ENCODE measurements at regions not wholly inside any gene's neighbourhood (a gene's known extent, or its start where the extent isn't known, plus 50 kb on each side); places are given as distances from the start of the nearest gene placed in this dataset.

- peaks cover 0 to 4% of the 10 kb centered on the region in 2 donors for H3K9me3 ChIP-seq (ENCODE audit: control insufficient read depth in 2 of 2, low read length in 2 of 2)
- no peaks in the 10 kb centered on the region for H3K27me3 ChIP-seq (ENCODE audit: control insufficient read depth in 1 of 2, insufficient read depth in 2 of 2, low read length in 2 of 2)
- H3K4me1 ChIP-seq (ENCODE audit: control insufficient read depth, insufficient read depth, low read length), result peaks cover 7% of the 10 kb centered on the region
- no peak overlapping the region for H3K27ac ChIP-seq (ENCODE audit: low read length)
- no peaks in the 10 kb centered on the region for H3K36me3 ChIP-seq (ENCODE audit: control insufficient read depth in 2 of 2, insufficient read depth in 2 of 2, low read length in 2 of 2)
- H3K4me3 ChIP-seq (ENCODE audit: low read length in 2 of 2), result no peak overlapping the region
- no peak overlapping the region for H3K9ac ChIP-seq (ENCODE audit: low read length in 2 of 2)
Observed at GRCh38 chr3:177764377-177764912, 567.2 kb upstream of the TBL1XR1 start.

GRCh38 chr3:177764933-177765332 is 567.7 kb upstream of the TBL1XR1 start:
- Histone ChIP-seq H3K9me3 (ENCODE audit: control insufficient read depth in 2 of 2, low read length in 2 of 2) (peaks cover 0 to 4% of the 10 kb centered on the region in 2 donors), H3K36me3 (ENCODE audit: control insufficient read depth in 2 of 2, insufficient read depth in 2 of 2, low read length in 2 of 2) (no peaks in the 10 kb centered on the region), H3K27ac (ENCODE audit: low read length) (no peak overlapping the region), H3K27me3 (ENCODE audit: control insufficient read depth in 1 of 2, insufficient read depth in 2 of 2, low read length in 2 of 2) (no peaks in the 10 kb centered on the region), H3K4me1 (ENCODE audit: control insufficient read depth, insufficient read depth, low read length) (peaks cover 7% of the 10 kb centered on the region), H3K9ac (ENCODE audit: low read length in 2 of 2) (no peak overlapping the region), H3K4me3 (ENCODE audit: low read length in 2 of 2) (no peak overlapping the region)

GRCh38 chr3:177770383-177771230 is 573.3 kb upstream of the TBL1XR1 start:
- H3K9ac ChIP-seq (ENCODE audit: low read length in 2 of 2), result no peak overlapping the region
- no peaks in the 10 kb centered on the region for H3K36me3 ChIP-seq (ENCODE audit: control insufficient read depth in 2 of 2, insufficient read depth in 2 of 2, low read length in 2 of 2)
- H3K27me3 ChIP-seq (ENCODE audit: control insufficient read depth in 1 of 2, insufficient read depth in 2 of 2, low read length in 2 of 2), result no peaks in the 10 kb centered on the region
- peak overlapping the region; percentile 25 for H3K27ac ChIP-seq (ENCODE audit: low read length)
- H3K4me3 ChIP-seq (ENCODE audit: low read length in 2 of 2), result no peak overlapping the region
- H3K4me1 ChIP-seq (ENCODE audit: control insufficient read depth, insufficient read depth, low read length), result peaks cover 17% of the 10 kb centered on the region
- peaks cover 0 to 4% of the 10 kb centered on the region in 2 donors for H3K9me3 ChIP-seq (ENCODE audit: control insufficient read depth in 2 of 2, low read length in 2 of 2)

- no peaks in the 10 kb centered on the region for H3K36me3 ChIP-seq (ENCODE audit: control insufficient read depth in 2 of 2, insufficient read depth in 2 of 2, low read length in 2 of 2)
- no peaks in the 10 kb centered on the region for H3K27me3 ChIP-seq (ENCODE audit: control insufficient read depth in 1 of 2, insufficient read depth in 2 of 2, low read length in 2 of 2)
- no peak overlapping the region for H3K9ac ChIP-seq (ENCODE audit: low read length in 2 of 2)
- peaks cover 19% of the 10 kb centered on the region for H3K4me1 ChIP-seq (ENCODE audit: control insufficient read depth, insufficient read depth, low read length)
- peaks cover 0 to 4% of the 10 kb centered on the region in 2 donors for H3K9me3 ChIP-seq (ENCODE audit: control insufficient read depth in 2 of 2, low read length in 2 of 2)
- no peak overlapping the region for H3K4me3 ChIP-seq (ENCODE audit: low read length in 2 of 2)
- H3K27ac ChIP-seq (ENCODE audit: low read length), result peak overlapping the region; percentile 25
Observed at GRCh38 chr3:177771780-177772179, 574.5 kb upstream of the TBL1XR1 start.

GRCh38 chr3:177772908-177773557 is 575.8 kb upstream of the TBL1XR1 start:
- H3K27ac ChIP-seq (ENCODE audit: low read length), result no peak overlapping the region
- H3K4me3 ChIP-seq (ENCODE audit: low read length in 2 of 2), result no peak overlapping the region
- no peak overlapping the region for H3K9ac ChIP-seq (ENCODE audit: low read length in 2 of 2)
- H3K27me3 ChIP-seq (ENCODE audit: control insufficient read depth in 1 of 2, insufficient read depth in 2 of 2, low read length in 2 of 2), result no peaks in the 10 kb centered on the region
- H3K36me3 ChIP-seq (ENCODE audit: control insufficient read depth in 2 of 2, insufficient read depth in 2 of 2, low read length in 2 of 2), result no peaks in the 10 kb centered on the region
- peaks cover 0 to 4% of the 10 kb centered on the region in 2 donors for H3K9me3 ChIP-seq (ENCODE audit: control insufficient read depth in 2 of 2, low read length in 2 of 2)
- H3K4me1 ChIP-seq (ENCODE audit: control insufficient read depth, insufficient read depth, low read length), result peaks cover 19% of the 10 kb centered on the region

GRCh38 chr3:177773717-177774116 is 576.4 kb upstream of the TBL1XR1 start:
- no peaks in the 10 kb centered on the region for H3K27me3 ChIP-seq (ENCODE audit: control insufficient read depth in 1 of 2, insufficient read depth in 2 of 2, low read length in 2 of 2)
- no peak overlapping the region for H3K27ac ChIP-seq (ENCODE audit: low read length)
- no peak overlapping the region for H3K9ac ChIP-seq (ENCODE audit: low read length in 2 of 2)
- H3K36me3 ChIP-seq (ENCODE audit: control insufficient read depth in 2 of 2, insufficient read depth in 2 of 2, low read length in 2 of 2), result no peaks in the 10 kb centered on the region
- no peak overlapping the region for H3K4me3 ChIP-seq (ENCODE audit: low read length in 2 of 2)
- H3K4me1 ChIP-seq (ENCODE audit: control insufficient read depth, insufficient read depth, low read length), result peaks cover 19% of the 10 kb centered on the region
- no peaks in the 10 kb centered on the region for H3K9me3 ChIP-seq (ENCODE audit: control insufficient read depth in 2 of 2, low read length in 2 of 2)

- H3K4me3 ChIP-seq (ENCODE audit: low read length in 2 of 2), result no peak overlapping the region
- H3K36me3 ChIP-seq (ENCODE audit: control insufficient read depth in 2 of 2, insufficient read depth in 2 of 2, low read length in 2 of 2), result no peaks in the 10 kb centered on the region
- H3K4me1 ChIP-seq (ENCODE audit: control insufficient read depth, insufficient read depth, low read length), result peaks cover 6% of the 10 kb centered on the region
- no peak overlapping the region for H3K9ac ChIP-seq (ENCODE audit: low read length in 2 of 2)
- no peaks in the 10 kb centered on the region for H3K27me3 ChIP-seq (ENCODE audit: control insufficient read depth in 1 of 2, insufficient read depth in 2 of 2, low read length in 2 of 2)
- no peaks in the 10 kb centered on the region for H3K9me3 ChIP-seq (ENCODE audit: control insufficient read depth in 2 of 2, low read length in 2 of 2)
- H3K27ac ChIP-seq (ENCODE audit: low read length), result no peak overlapping the region
Observed at GRCh38 chr3:177776661-177777101, 579.4 kb upstream of the TBL1XR1 start.

GRCh38 chr3:177777699-177778098 is 580.4 kb upstream of the TBL1XR1 start:
- Histone ChIP-seq H3K27me3 (ENCODE audit: control insufficient read depth in 1 of 2, insufficient read depth in 2 of 2, low read length in 2 of 2) (no peaks in the 10 kb centered on the region), H3K27ac (ENCODE audit: low read length) (no peak overlapping the region), H3K4me1 (ENCODE audit: control insufficient read depth, insufficient read depth, low read length) (peaks cover 12% of the 10 kb centered on the region), H3K36me3 (ENCODE audit: control insufficient read depth in 2 of 2, insufficient read depth in 2 of 2, low read length in 2 of 2) (no peaks in the 10 kb centered on the region), H3K9me3 (ENCODE audit: control insufficient read depth in 2 of 2, low read length in 2 of 2) (no peaks in the 10 kb centered on the region), H3K9ac (ENCODE audit: low read length in 2 of 2) (no peak overlapping the region), H3K4me3 (ENCODE audit: low read length in 2 of 2) (no peak overlapping the region)

GRCh38 chr3:177778633-177779032 is 581.4 kb upstream of the TBL1XR1 start:
- Histone ChIP-seq H3K4me3 (ENCODE audit: low read length in 2 of 2) (no peak overlapping the region), H3K36me3 (ENCODE audit: control insufficient read depth in 2 of 2, insufficient read depth in 2 of 2, low read length in 2 of 2) (no peaks in the 10 kb centered on the region), H3K27me3 (ENCODE audit: control insufficient read depth in 1 of 2, insufficient read depth in 2 of 2, low read length in 2 of 2) (no peaks in the 10 kb centered on the region), H3K9me3 (ENCODE audit: control insufficient read depth in 2 of 2, low read length in 2 of 2) (no peaks in the 10 kb centered on the region), H3K4me1 (ENCODE audit: control insufficient read depth, insufficient read depth, low read length) (peaks cover 12% of the 10 kb centered on the region), H3K9ac (ENCODE audit: low read length in 2 of 2) (no peak overlapping the region), H3K27ac (ENCODE audit: low read length) (no peak overlapping the region)

- Histone ChIP-seq H3K27me3 (ENCODE audit: control insufficient read depth in 1 of 2, insufficient read depth in 2 of 2, low read length in 2 of 2) (no peaks in the 10 kb centered on the region), H3K36me3 (ENCODE audit: control insufficient read depth in 2 of 2, insufficient read depth in 2 of 2, low read length in 2 of 2) (no peaks in the 10 kb centered on the region), H3K9me3 (ENCODE audit: control insufficient read depth in 2 of 2, low read length in 2 of 2) (no peaks in the 10 kb centered on the region), H3K4me3 (ENCODE audit: low read length in 2 of 2) (peak overlapping the region in 1 of 2 donors; percentile 23), H3K4me1 (ENCODE audit: control insufficient read depth, insufficient read depth, low read length) (peaks cover 8% of the 10 kb centered on the region), H3K27ac (ENCODE audit: low read length) (peak overlapping the region; percentile 80), H3K9ac (ENCODE audit: low read length in 2 of 2) (peak overlapping the region; percentile 21 to 29)
Observed at GRCh38 chr3:177781686-177782161, 584.4 kb upstream of the TBL1XR1 start.

Data from stomach smooth muscle (tissue), 2 donors.